Parathyroid adenoma (tissue), 2 donors: ENCODE measurements at regions not wholly inside any gene's neighbourhood (a gene's known extent, or its start where the extent isn't known, plus 50 kb on each side); places are given as distances from the start of the nearest gene placed in this dataset.

ENCODE experiments used
- H2AFZ ChIP-seq: fragments of 300-600 bp; sonication (generic); one replicate; pipeline ENCODE4 v1.7.0; 2017; ENCODE audit warnings: antibody characterized with exemption, mild to moderate bottlenecking
- H3K27ac ChIP-seq: fragments of 300-600 bp; sonication (generic); one replicate; pipeline ENCODE4 v1.7.0; 2017
- H3K27me3 ChIP-seq: fragments of 300-600 bp; sonication (generic); one replicate; pipeline ENCODE4 v1.7.0; 2017; ENCODE audit warnings: low read length; ENCODE audit not compliant: control insufficient read depth, insufficient read depth
- H3K36me3 ChIP-seq: fragments of 300-600 bp; sonication (generic); one replicate; pipeline ENCODE4 v1.7.0; 2017; ENCODE audit warnings: low read length; ENCODE audit not compliant: control insufficient read depth, insufficient read depth
- H3K4me1 ChIP-seq: fragments of 300-600 bp; sonication (generic); one replicate; pipeline ENCODE4 v1.7.0; 2017; ENCODE audit warnings: control low read depth
- H3K4me2 ChIP-seq: fragments of 300-600 bp; sonication (generic); one replicate; pipeline ENCODE4 v1.7.0; 2017; ENCODE audit warnings: low read length
- H3K4me3 ChIP-seq: fragments of 300-600 bp; sonication (generic); one replicate; pipeline ENCODE4 v1.7.0; 2017; ENCODE audit warnings: low read depth, low read length
- H3K79me2 ChIP-seq: fragments of 300-600 bp; sonication (generic); one replicate; pipeline ENCODE4 v1.7.0; 2017; ENCODE audit warnings: control low read depth
- H3K9ac ChIP-seq: fragments of 300-600 bp; sonication (generic); one replicate; pipeline ENCODE4 v1.7.0; 2017; ENCODE audit warnings: mild to moderate bottlenecking
- H3K9me3 ChIP-seq: fragments of 300-600 bp; sonication (generic); one replicate; pipeline ENCODE4 v1.7.0; 2017; ENCODE audit warnings: low read length; ENCODE audit not compliant: control insufficient read depth
- CTCF ChIP-seq: fragments of 300-600 bp; sonication (generic); IDR thresholded peaks from one replicate; pipeline ENCODE4 v1.7.0; 2017; ENCODE audit warnings: antibody characterized with exemption, mild to moderate bottlenecking
- donor health status: primary hyperparathyroidism.

GRCh38 chr5:174667526-174667925 is 56.9 kb upstream of the MSX2 start:
- no peak for TF ChIP-seq CTCF
- Histone ChIP-seq H3K4me3 (no peak overlapping the region), H2AFZ (no peak overlapping the region), H3K4me1 (no peaks in the 10 kb centered on the region), H3K9me3 (no peaks in the 10 kb centered on the region), H3K27me3 (no peaks in the 10 kb centered on the region), H3K4me2 (no peak overlapping the region), H3K79me2 (no peaks in the 10 kb centered on the region), H3K9ac (no peak overlapping the region), H3K27ac (no peak overlapping the region), H3K36me3 (no peaks in the 10 kb centered on the region)

GRCh38 chr5:174668349-174668748 is 56.0 kb upstream of the MSX2 start:
- Histone ChIP-seq H3K9me3 (no peaks in the 10 kb centered on the region), H3K9ac (no peak overlapping the region), H3K27ac (no peak overlapping the region), H3K4me3 (no peak overlapping the region), H3K4me1 (no peaks in the 10 kb centered on the region), H2AFZ (no peak overlapping the region), H3K4me2 (no peak overlapping the region), H3K79me2 (no peaks in the 10 kb centered on the region), H3K36me3 (no peaks in the 10 kb centered on the region), H3K27me3 (no peaks in the 10 kb centered on the region)
- TF ChIP-seq CTCF = no peak
